ENCODE measurements at regions not wholly inside any gene's neighbourhood (a gene's known extent, or its start where the extent isn't known, plus 50 kb on each side); places are given as distances from the start of the nearest gene placed in this dataset. TPM values are rescaled to one million over a fixed set of nuclear protein-coding genes. Genes with fewer than 3 reads are reported as not detected.

GRCh38 chr20:24043294-24043693 is 54.7 kb upstream of the GGTLC1 start:
- Histone ChIP-seq H3K9me3 (no peaks in the 10 kb centered on the region), H3K27me3 (no peaks in the 10 kb centered on the region), H3K4me1 (ENCODE audit: insufficient read depth) (no peaks in the 10 kb centered on the region), H3K27ac (no peak overlapping the region), H3K4me3 (no peak overlapping the region), H3K36me3 (no peaks in the 10 kb centered on the region)
- TF ChIP-seq EP300 (IDR thresholded peaks at IDR 0.05) (no peak), POLR2A (IDR thresholded peaks at IDR 0.05) (no peak), CTCF (IDR thresholded peaks at IDR 0.05) (no peak)
- no peak for DNase-seq
- WGBS, 3 donors = 61 to 78% (median 68%) methylated on average over 1 of the region's 1 CpG
- intact Hi-C loops (cut with DNase I) = no loop called here

- no peak overlapping the region for H3K4me3 ChIP-seq
- no peak for DNase-seq
- intact Hi-C loops (cut with DNase I) = no loop called here
- no peak overlapping the region for H3K27ac ChIP-seq
- H3K27me3 ChIP-seq = no peaks in the 10 kb centered on the region
- H3K9me3 ChIP-seq = no peaks in the 10 kb centered on the region
- no peaks in the 10 kb centered on the region for H3K36me3 ChIP-seq
- H3K4me1 ChIP-seq (ENCODE audit: insufficient read depth) = no peaks in the 10 kb centered on the region
- WGBS, 3 donors = 84 to 90% (median 88%) methylated on average over 3 of the region's 3 CpGs
- TF ChIP-seq POLR2A (IDR thresholded peaks at IDR 0.05) (no peak), EP300 (IDR thresholded peaks at IDR 0.05) (no peak), CTCF (IDR thresholded peaks at IDR 0.05) (no peak)
Observed at GRCh38 chr20:24042646-24043045, 54.1 kb upstream of the GGTLC1 start.

GRCh38 chr20:24040896-24041459 is 52.4 kb upstream of the GGTLC1 start:
- intact Hi-C loops (cut with DNase I) = no loop called here
- Histone ChIP-seq H3K27ac (no peak overlapping the region), H3K9me3 (no peaks in the 10 kb centered on the region), H3K36me3 (no peaks in the 10 kb centered on the region), H3K4me3 (no peak overlapping the region), H3K4me1 (ENCODE audit: insufficient read depth) (no peaks in the 10 kb centered on the region), H3K27me3 (no peaks in the 10 kb centered on the region)
- TF ChIP-seq POLR2A (IDR thresholded peaks at IDR 0.05) = no peak
- TF ChIP-seq CTCF (IDR thresholded peaks at IDR 0.05) = no peak
- 70 to 80% (median 71%) methylated on average over 1 of the region's 1 CpG for WGBS, 3 donors
- no peak for DNase-seq

- Histone ChIP-seq H3K4me1 (ENCODE audit: insufficient read depth) (no peaks in the 10 kb centered on the region), H3K4me3 (no peak overlapping the region), H3K27me3 (no peaks in the 10 kb centered on the region), H3K9me3 (no peaks in the 10 kb centered on the region), H3K36me3 (no peaks in the 10 kb centered on the region), H3K27ac (no peak overlapping the region)
- TF ChIP-seq POLR2A (IDR thresholded peaks at IDR 0.05) (no peak), EP300 (IDR thresholded peaks at IDR 0.05) (no peak), CTCF (IDR thresholded peaks at IDR 0.05) (no peak)
- no peak for DNase-seq
- WGBS, 3 donors = 78 to 83% (median 83%) methylated on average over 3 of the region's 3 CpGs
- intact Hi-C loops (cut with DNase I) = no loop called here
Observed at GRCh38 chr20:24039196-24039595, 50.6 kb upstream of the GGTLC1 start.

Small RNA genes lying in the stretch of these regions (small RNA-seq; reads per million reads assigned to genes)
- gene RNU1-23P = not detected
